GM12874 (cell line): ENCODE measurements at regions not wholly inside any gene's neighbourhood (a gene's known extent, or its start where the extent isn't known, plus 50 kb on each side); places are given as distances from the start of the nearest gene placed in this dataset.

Source experiments
- CTCF ChIP-seq: IDR thresholded peaks from 2 replicates; pipeline ENCODE4 v1.5.1; 2011; ENCODE audit warnings: low read depth, mild to moderate bottlenecking, control low read depth, low read length, moderate library complexity; ENCODE audit not compliant: insufficient read depth

- TF ChIP-seq CTCF: no peak
These were observed 645.9 kb downstream of the ARL4A start for GRCh38 chr7:13333371-13333770.

GRCh38 chr7:13336227-13336626 lies 648.8 kb downstream of the ARL4A start:
- no peak for TF ChIP-seq CTCF

GRCh38 chr7:13352677-13353076 lies 636.8 kb downstream of the ETV1 start:
- TF ChIP-seq CTCF: no peak

- no peak for TF ChIP-seq CTCF
These were observed 629.8 kb downstream of the ETV1 start for GRCh38 chr7:13359656-13360055.

GRCh38 chr7:13386741-13387140 lies 602.7 kb downstream of the ETV1 start:
- TF ChIP-seq CTCF: no peak

GRCh38 chr7:13407911-13408310 lies 581.6 kb downstream of the ETV1 start:
- no peak for TF ChIP-seq CTCF

GRCh38 chr7:13411151-13411550 lies 578.3 kb downstream of the ETV1 start:
- TF ChIP-seq CTCF: no peak

- TF ChIP-seq CTCF: no peak
These were observed 577.8 kb downstream of the ETV1 start for GRCh38 chr7:13411636-13412035.
